Lung (tissue), 11 donors: ENCODE measurements at regions not wholly inside any gene's neighbourhood (a gene's known extent, or its start where the extent isn't known, plus 50 kb on each side); places are given as distances from the start of the nearest gene placed in this dataset.
A peak's percentile ranks its signal among the peaks of the same experiment; 100 is the strongest.

ENCODE experiments used
- ATAC-seq: fragments of 200-7000 bp; cut with Tn5 transposase; one replicate; pipeline ENCODE4 v1.9.1; 2020; ENCODE audit warnings: moderate number of reproducible peaks; ENCODE audit not compliant: insufficient read depth, low FRiP score
- DNase-seq, 3 donors: peaks; one replicate each; pipeline ENCODE4 v3.0.0-alpha.2; 2013 to 2017
- H3K27ac ChIP-seq, 2 donors: one replicate each; pipeline ENCODE4 v1.5.1; 2013; ENCODE audit warnings: mild to moderate bottlenecking in 2 of 2, moderate library complexity in 2 of 2, control low read depth in 1 of 2, inconsistent platforms in 1 of 2, low read depth in 1 of 2, low read length in 1 of 2
- H3K27me3 ChIP-seq, 3 donors: one replicate each; pipeline ENCODE4 v1.5.1; 2013; ENCODE audit warnings: low read length in 2 of 3; ENCODE audit not compliant: control insufficient read depth in 3 of 3, insufficient read depth in 3 of 3
- H3K36me3 ChIP-seq, 4 donors: one replicate each; pipeline ENCODE4 v1.5.1; 2013; ENCODE audit warnings: low read length in 4 of 4, mild to moderate bottlenecking in 1 of 4, moderate library complexity in 1 of 4; ENCODE audit not compliant: control insufficient read depth in 4 of 4, insufficient read depth in 4 of 4
- H3K4me1 ChIP-seq, 5 donors: one replicate each; pipeline ENCODE4 v1.5.1; 2013; ENCODE audit warnings: low read length in 5 of 5, mild to moderate bottlenecking in 2 of 5, moderate library complexity in 1 of 5; ENCODE audit not compliant: control insufficient read depth in 5 of 5, insufficient read depth in 5 of 5
- H3K4me3 ChIP-seq: one replicate; pipeline ENCODE4 v1.5.1; 2013; ENCODE audit warnings: mild to moderate bottlenecking, control low read depth, moderate library complexity
- H3K9ac ChIP-seq, 2 donors: one replicate each; pipeline ENCODE4 v1.5.1; 2013; ENCODE audit warnings: low read length in 2 of 2, control low read depth in 1 of 2; ENCODE audit not compliant: insufficient read depth in 1 of 2
- H3K9me3 ChIP-seq, 4 donors: one replicate each; pipeline ENCODE4 v1.5.1; 2013; ENCODE audit warnings: low read length in 3 of 4, mild to moderate bottlenecking in 1 of 4, moderate library complexity in 1 of 4; ENCODE audit not compliant: control insufficient read depth in 4 of 4, insufficient read depth in 3 of 4
- WGBS, 2 donors: extraction: QIAGEN DNeasy Blood & Tissue Kit; methylation state at CpG; one replicate each; pipeline ENCODE4 v1.1.7; 2013; 5-methylcytosine and 5-hydroxymethylcytosine counted together
- TF ChIP-seq, protein P1 (sequence below): IDR thresholded peaks from 2 replicates; pipeline ENCODE4 v1.5.1; 2012; ENCODE audit warnings: mild to moderate bottlenecking; ENCODE audit errors: control extremely low read depth, extremely low read depth
- donor health status: control.
- donor health status: control.
- donor health status: Bipolar disorder and iron deficiency.
- donor health status: healthy.
- donor health status: DM: yes; HTN: yes; CAD: no.

DNA sequence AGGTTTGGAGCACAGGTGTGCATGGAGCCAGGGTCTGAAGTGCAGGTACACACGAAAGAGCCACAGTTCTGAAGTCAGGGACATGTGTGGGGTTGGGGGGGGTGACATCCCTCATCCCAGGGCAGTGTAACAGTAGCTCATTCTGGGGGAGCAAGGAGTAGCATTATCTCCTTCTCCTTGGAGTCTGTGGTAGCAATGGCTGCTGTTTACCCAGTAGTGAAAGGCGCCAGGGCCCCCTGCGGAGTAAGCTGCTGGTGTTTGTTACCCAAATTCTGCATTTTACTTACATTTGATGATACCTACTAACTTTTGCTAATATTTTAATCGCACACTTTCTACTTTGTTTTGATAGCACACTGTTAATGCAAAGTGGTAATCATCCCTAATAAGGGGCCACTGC lies 665.5 kb downstream of the GATA3 start:
- WGBS, 2 donors: 86 to 87% methylated on average over 4 of the region's 4 CpGs
- peaks cover 0 to 8% (median 3%) of the 10 kb centered on the region in 4 donors for H3K9me3 ChIP-seq
- H3K36me3 ChIP-seq: no peaks in the 10 kb centered on the region
- TF ChIP-seq, protein P1, sequence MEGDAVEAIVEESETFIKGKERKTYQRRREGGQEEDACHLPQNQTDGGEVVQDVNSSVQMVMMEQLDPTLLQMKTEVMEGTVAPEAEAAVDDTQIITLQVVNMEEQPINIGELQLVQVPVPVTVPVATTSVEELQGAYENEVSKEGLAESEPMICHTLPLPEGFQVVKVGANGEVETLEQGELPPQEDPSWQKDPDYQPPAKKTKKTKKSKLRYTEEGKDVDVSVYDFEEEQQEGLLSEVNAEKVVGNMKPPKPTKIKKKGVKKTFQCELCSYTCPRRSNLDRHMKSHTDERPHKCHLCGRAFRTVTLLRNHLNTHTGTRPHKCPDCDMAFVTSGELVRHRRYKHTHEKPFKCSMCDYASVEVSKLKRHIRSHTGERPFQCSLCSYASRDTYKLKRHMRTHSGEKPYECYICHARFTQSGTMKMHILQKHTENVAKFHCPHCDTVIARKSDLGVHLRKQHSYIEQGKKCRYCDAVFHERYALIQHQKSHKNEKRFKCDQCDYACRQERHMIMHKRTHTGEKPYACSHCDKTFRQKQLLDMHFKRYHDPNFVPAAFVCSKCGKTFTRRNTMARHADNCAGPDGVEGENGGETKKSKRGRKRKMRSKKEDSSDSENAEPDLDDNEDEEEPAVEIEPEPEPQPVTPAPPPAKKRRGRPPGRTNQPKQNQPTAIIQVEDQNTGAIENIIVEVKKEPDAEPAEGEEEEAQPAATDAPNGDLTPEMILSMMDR: no peak
- H3K9ac ChIP-seq: no peak overlapping the region
- H3K27ac ChIP-seq: no peak overlapping the region
- no peak overlapping the region for H3K4me3 ChIP-seq
- ATAC-seq: no peak
- no peaks in the 10 kb centered on the region for H3K27me3 ChIP-seq
- no peaks in the 10 kb centered on the region for H3K4me1 ChIP-seq
- DNase-seq: no peak

DNA sequence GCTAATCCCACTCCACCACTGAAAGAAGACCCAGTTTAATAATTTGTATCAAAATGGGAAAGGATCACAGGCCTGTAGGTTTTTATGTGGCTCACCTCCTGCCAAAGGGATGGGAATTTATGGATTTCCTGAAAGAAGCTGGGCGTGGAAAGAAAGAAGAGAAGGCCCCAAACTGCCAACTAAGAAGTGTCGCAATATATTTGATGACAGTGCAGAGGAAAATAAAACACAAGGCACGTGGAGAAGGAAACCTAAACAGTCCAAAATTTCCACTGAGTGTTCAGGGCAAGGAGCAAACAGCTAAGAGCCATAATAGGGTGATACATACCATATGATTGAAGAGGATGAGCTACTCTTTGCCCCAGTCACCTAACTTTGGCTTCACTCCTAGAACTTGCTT lies 667.2 kb downstream of the GATA3 start:
- DNase-seq (peak in 2 of 3 donors; percentile 4 to 21), ATAC-seq (no peak)
- H3K4me1 ChIP-seq: no peaks in the 10 kb centered on the region
- 53 to 63% methylated on average over 3 of the region's 3 CpGs for WGBS, 2 donors
- H3K27me3 ChIP-seq: no peaks in the 10 kb centered on the region
- H3K9ac ChIP-seq: no peak overlapping the region
- peaks cover 0 to 8% (median 3%) of the 10 kb centered on the region in 4 donors for H3K9me3 ChIP-seq
- H3K36me3 ChIP-seq: no peaks in the 10 kb centered on the region
- H3K4me3 ChIP-seq: no peak overlapping the region
- no peak overlapping the region for H3K27ac ChIP-seq
- TF ChIP-seq, protein P1: no peak

DNA sequence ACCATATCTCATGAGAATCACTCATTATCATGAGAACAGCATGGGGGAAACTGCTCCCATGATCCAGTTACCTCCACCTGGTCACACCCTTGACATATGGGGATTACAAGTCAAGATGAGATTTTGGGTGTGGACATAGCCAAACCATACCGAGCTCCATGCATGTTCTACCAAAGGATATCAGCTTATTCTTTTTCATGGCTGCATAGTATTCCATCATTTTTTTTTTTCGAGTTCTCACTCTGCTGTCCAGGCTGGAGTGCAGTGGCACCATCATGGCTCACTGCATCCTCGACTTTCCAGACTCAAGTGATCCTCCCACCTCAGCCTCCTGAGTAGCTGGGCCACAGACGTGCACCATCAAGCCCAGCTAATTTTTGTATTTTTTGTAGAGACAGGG lies 668.3 kb downstream of the GATA3 start:
- no peak for ATAC-seq
- H3K4me1 ChIP-seq: no peaks in the 10 kb centered on the region
- peaks cover 0 to 8% (median 3%) of the 10 kb centered on the region in 4 donors for H3K9me3 ChIP-seq
- TF ChIP-seq, protein P1: no peak
- H3K4me3 ChIP-seq: no peak overlapping the region
- DNase-seq: no peak
- H3K9ac ChIP-seq: no peak overlapping the region
- H3K27ac ChIP-seq: no peak overlapping the region
- no peaks in the 10 kb centered on the region for H3K27me3 ChIP-seq
- no peaks in the 10 kb centered on the region for H3K36me3 ChIP-seq
- WGBS, 2 donors: 86 to 89% methylated on average over 4 of the region's 4 CpGs

DNA sequence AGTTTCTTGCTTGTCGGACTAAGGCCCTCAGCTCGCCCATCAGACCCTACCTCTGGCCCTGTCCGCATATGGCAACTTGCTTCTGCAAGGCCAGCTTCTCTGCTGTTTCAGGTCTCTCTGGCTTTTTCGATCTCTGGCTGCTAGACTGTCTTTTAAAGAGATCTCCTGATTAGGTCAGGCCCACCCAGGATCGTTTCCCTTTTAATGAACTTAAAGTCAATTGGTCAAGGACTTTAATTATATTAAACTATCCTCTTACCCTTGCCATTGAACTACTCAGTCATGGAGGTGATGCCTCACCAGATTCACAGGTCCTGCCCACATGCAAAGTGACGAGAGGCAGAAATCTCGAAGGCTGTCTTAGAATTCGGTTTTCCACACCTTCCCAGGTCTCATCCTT lies 670.9 kb downstream of the GATA3 start:
- H3K36me3 ChIP-seq: no peaks in the 10 kb centered on the region
- no peaks in the 10 kb centered on the region for H3K4me1 ChIP-seq
- H3K27ac ChIP-seq: no peak overlapping the region
- DNase-seq (no peak), ATAC-seq (no peak)
- no peak overlapping the region for H3K9ac ChIP-seq
- peaks cover 0 to 1% (median 0%) of the 10 kb centered on the region in 4 donors for H3K9me3 ChIP-seq
- WGBS, 2 donors: 82 to 89% methylated on average over 8 of the region's 8 CpGs
- TF ChIP-seq, protein P1: no peak
- H3K27me3 ChIP-seq: no peaks in the 10 kb centered on the region
- no peak overlapping the region for H3K4me3 ChIP-seq
